Peyer's patch (tissue), 4 donors: ENCODE measurements at regions not wholly inside any gene's neighbourhood (a gene's known extent, or its start where the extent isn't known, plus 50 kb on each side); places are given as distances from the start of the nearest gene placed in this dataset.

Experiments used
- POLR2A ChIP-seq, 2 donors: fragments of 450-650 bp; IDR thresholded peaks; one replicate each; pipeline ENCODE4 v1.5.1; 2017; ENCODE audit warnings: antibody characterized with exemption in 2 of 2, mild to moderate bottlenecking in 2 of 2, moderate library complexity in 2 of 2
- TF ChIP-seq, protein P1 (sequence below), 6 experiments: fragments of 450-650 bp in 4 of 6; fragments of 200-600 bp in 2 of 6; sonication (generic) in 1 of 6; IDR thresholded peaks; one replicate each; pipeline ENCODE4 v1.5.1; 2017 to 2019; ENCODE audit warnings: antibody characterized with exemption in 6 of 6, mild to moderate bottlenecking in 3 of 6, moderate library complexity in 1 of 6

DNA sequence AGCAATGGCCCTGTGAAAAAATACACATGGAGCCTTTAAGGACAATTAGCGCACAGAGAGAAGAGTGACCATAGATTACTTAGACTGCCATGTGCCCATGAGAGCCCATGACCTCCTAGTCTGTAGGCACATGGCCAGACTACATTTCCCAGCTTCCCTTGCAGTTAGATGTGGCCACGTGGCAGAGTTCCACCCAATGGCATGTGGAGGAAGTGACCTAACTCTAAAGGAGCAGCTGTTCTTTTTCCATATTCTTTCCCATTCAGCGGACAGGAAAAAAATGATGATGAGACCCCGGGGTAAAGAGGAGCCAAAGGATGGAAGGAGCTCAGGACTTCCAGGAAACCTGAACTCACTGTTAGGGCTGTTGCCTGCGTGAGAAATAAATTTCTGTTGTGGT, 116.6 kb downstream of the CBLN4 start:
- TF ChIP-seq, protein P1, sequence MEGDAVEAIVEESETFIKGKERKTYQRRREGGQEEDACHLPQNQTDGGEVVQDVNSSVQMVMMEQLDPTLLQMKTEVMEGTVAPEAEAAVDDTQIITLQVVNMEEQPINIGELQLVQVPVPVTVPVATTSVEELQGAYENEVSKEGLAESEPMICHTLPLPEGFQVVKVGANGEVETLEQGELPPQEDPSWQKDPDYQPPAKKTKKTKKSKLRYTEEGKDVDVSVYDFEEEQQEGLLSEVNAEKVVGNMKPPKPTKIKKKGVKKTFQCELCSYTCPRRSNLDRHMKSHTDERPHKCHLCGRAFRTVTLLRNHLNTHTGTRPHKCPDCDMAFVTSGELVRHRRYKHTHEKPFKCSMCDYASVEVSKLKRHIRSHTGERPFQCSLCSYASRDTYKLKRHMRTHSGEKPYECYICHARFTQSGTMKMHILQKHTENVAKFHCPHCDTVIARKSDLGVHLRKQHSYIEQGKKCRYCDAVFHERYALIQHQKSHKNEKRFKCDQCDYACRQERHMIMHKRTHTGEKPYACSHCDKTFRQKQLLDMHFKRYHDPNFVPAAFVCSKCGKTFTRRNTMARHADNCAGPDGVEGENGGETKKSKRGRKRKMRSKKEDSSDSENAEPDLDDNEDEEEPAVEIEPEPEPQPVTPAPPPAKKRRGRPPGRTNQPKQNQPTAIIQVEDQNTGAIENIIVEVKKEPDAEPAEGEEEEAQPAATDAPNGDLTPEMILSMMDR (IDR thresholded peaks at IDR 0.05): no peak
- TF ChIP-seq POLR2A (IDR thresholded peaks at IDR 0.05): no peak
